GM21360 (cell line): ENCODE measurements at regions not wholly inside any gene's neighbourhood (a gene's known extent, or its start where the extent isn't known, plus 50 kb on each side); places are given as distances from the start of the nearest gene placed in this dataset.
"Not testable (repeated sequence)": the region's sequence is repeated elsewhere in the genome, so short reads cannot be mapped to it uniquely, and the experiment has no call there.

Experiments
- ATAC-seq: cut with Tn5 transposase; IDR thresholded peaks from one replicate; pipeline ENCODE4 v1.9.1; 2021; ENCODE audit warnings: mild to moderate bottlenecking, moderate library complexity; ENCODE audit not compliant: unreplicated experiment

DNA sequence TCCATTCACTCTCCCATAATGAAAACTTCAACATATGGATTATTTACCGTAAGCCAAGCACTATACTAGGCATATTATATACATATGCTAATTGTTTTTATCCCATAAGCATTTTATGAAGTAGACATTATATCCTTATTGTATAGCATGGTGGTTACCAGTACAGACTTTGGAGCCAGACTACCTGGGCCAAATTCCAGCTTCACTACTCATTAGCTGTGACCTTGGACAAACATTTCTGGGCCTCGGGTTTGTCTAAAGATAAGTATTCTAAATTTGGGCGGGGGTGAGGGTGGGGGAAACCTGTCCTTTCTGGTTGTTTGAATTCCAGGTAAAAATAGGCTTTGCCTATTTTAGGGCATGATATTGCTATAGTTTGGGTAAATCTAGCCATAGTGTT, 66.5 kb upstream of the P2RY1 start:
- ATAC-seq, result no peak

- peak; percentile 85 for ATAC-seq
Measured at GRCh38 chr3:152769523-152769922, 65.4 kb upstream of the P2RY1 start.

DNA sequence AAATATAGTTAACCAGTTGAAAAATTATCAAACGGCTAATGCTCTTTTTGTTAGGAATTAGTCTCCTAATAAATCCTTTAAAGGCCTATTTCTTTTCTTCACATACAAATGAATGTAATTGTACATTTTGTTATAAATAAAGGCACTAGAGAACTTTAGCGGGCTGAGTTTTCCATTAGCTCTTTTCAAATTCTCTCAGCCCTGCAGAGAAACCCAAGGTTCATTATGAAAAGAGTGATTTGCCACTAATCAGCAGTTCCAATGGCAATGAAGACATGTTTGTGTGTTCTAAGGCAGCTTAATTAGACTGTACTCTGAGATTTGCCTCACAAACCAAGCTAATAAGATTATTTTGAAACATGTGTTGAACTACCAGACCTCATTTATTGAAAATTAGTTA, 64.6 kb upstream of the P2RY1 start:
- no peak for ATAC-seq

GRCh38 chr3:152771120-152771519, 63.8 kb upstream of the P2RY1 start:
- no peak for ATAC-seq

- no peak for ATAC-seq
Measured at GRCh38 chr3:152772674-152773225, 62.2 kb upstream of the P2RY1 start.

- no peak for ATAC-seq
Measured at GRCh38 chr3:152773633-152774032, 61.3 kb upstream of the P2RY1 start.

- not testable (repeated sequence) for ATAC-seq
Measured at GRCh38 chr3:152774230-152774629, 60.7 kb upstream of the P2RY1 start.

GRCh38 chr3:152778022-152778421, 56.9 kb upstream of the P2RY1 start:
- no peak for ATAC-seq

GRCh38 chr3:152779653-152780052, 55.3 kb upstream of the P2RY1 start:
- peak; percentile 50 for ATAC-seq

DNA sequence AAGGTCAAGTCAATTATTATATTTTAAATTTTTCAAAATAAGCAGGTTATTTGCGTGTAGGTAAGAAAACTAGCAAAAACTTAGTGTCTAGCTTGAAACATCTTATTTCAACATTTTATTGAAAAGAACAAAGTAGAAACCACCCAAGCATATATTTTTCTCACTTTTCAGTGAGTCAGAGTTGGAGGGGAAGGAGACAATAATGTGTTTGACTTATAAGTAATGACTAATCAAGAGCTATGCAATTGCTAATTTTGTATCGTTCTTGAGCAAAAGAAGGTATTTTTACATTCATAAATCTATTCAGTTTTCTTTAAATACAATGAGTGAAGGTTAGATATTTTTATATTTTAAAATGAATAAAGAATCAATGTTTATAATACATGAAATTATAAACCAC, 54.4 kb upstream of the P2RY1 start:
- no peak for ATAC-seq

DNA sequence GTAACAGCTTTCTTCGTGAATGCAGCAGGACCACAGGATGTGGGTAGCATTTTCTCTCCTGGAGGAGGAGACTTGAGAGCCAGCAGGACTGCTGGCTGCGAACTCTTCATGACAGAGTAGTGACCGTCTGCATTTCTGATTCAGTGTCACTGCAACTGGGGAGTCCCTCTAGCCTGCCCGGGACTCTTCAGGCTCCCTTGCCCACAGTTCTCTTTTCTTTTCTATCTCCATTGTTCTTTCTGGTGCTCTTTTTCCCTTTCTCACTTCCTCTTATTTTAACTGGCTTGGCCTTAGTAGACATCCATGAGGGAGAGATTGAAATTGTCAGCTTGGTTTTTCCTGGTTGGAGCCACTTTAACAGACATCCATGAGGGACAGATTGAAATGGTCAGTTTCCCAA, 49.9 kb upstream of the P2RY1 start:
- no peak for ATAC-seq
